ENCODE measurements at regions not wholly inside any gene's neighbourhood (a gene's known extent, or its start where the extent isn't known, plus 50 kb on each side); places are given as distances from the start of the nearest gene placed in this dataset.

DNA sequence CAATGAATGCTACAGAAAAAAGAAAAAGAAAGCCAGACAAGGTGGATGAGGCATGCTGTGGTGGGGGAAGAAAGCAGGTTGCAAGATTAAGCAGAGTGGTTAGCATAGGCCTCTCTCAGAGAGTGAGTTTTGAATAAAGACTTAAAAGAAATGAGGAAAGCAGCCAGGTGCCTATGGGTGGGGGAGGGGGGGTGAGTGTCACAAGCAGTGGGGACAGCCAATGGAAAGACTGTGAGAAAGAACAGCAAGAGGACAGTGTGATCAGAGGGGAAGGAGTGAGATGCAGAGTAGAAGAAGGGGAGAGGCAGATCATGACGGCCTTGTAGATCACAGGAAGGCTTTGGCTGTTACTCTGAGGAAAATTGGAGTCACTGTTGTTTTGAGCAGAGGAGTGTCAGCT is 162.5 kb downstream of the SOX3 start:
- no peak for DNase-seq
- H3K36me3 ChIP-seq, result no peaks in the 10 kb centered on the region
- TF ChIP-seq, protein P1, sequence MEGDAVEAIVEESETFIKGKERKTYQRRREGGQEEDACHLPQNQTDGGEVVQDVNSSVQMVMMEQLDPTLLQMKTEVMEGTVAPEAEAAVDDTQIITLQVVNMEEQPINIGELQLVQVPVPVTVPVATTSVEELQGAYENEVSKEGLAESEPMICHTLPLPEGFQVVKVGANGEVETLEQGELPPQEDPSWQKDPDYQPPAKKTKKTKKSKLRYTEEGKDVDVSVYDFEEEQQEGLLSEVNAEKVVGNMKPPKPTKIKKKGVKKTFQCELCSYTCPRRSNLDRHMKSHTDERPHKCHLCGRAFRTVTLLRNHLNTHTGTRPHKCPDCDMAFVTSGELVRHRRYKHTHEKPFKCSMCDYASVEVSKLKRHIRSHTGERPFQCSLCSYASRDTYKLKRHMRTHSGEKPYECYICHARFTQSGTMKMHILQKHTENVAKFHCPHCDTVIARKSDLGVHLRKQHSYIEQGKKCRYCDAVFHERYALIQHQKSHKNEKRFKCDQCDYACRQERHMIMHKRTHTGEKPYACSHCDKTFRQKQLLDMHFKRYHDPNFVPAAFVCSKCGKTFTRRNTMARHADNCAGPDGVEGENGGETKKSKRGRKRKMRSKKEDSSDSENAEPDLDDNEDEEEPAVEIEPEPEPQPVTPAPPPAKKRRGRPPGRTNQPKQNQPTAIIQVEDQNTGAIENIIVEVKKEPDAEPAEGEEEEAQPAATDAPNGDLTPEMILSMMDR (IDR thresholded peaks at IDR 0.05; ENCODE audit: low read depth, low read length), result no peak
- H3K27me3 ChIP-seq (ENCODE audit: insufficient read depth, low read depth, severe bottlenecking), result peaks cover 25% of the 10 kb centered on the region
- no peak overlapping the region for H3K27ac ChIP-seq
- no peaks in the 10 kb centered on the region for H3K9me3 ChIP-seq (ENCODE audit: severe bottlenecking)
- no peak overlapping the region for H3K4me3 ChIP-seq (ENCODE audit: low read depth, low read length)

DNA sequence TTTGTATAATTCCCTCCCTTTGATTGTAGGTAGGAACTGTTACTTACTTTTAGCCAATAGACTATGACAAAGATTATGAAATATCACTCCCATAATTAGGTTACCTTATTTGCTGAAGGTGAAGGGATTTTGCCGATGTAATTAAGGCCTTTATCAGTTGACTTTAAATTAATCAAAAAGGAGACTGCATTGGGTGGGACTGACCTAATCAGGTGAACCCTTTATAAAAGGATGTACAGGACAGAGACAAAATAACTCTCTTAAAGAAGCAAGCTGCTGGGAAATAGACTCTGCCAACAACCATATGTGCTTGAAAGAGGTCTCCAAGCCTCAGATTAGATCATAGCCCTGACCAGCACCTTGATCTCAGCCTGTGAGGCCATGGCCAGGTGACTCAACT is 167.6 kb downstream of the SOX3 start:
- no peak for DNase-seq
- Histone ChIP-seq H3K36me3 (no peaks in the 10 kb centered on the region), H3K27me3 (ENCODE audit: insufficient read depth, low read depth, severe bottlenecking) (peaks cover 19% of the 10 kb centered on the region), H3K9me3 (ENCODE audit: severe bottlenecking) (no peaks in the 10 kb centered on the region), H3K4me3 (ENCODE audit: low read depth, low read length) (no peak overlapping the region), H3K27ac (no peak overlapping the region)
- TF ChIP-seq, protein P1 (IDR thresholded peaks at IDR 0.05; ENCODE audit: low read depth, low read length), result no peak

DNA sequence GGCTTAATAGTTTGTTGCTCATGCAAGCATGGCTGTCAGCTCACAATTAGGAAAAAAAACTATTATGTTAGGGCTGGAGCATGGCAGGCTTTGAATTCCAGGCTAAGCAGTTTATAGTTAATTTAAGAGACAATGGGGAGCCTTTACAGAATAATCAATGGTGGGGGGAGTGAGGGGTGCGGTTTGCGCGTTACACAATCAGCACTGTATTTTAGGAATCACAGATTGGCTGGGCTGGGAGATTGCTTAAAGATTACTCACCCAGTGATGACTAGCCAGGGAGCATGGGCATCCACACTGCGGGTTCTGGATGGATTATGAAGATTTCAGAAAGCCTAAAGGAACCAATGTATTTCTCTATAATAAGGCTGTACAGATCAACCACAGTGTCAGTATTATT is 186.6 kb downstream of the SOX3 start:
- Histone ChIP-seq H3K4me3 (ENCODE audit: low read depth, low read length) (no peak overlapping the region), H3K36me3 (no peaks in the 10 kb centered on the region), H3K9me3 (ENCODE audit: severe bottlenecking) (no peaks in the 10 kb centered on the region), H3K27me3 (ENCODE audit: insufficient read depth, low read depth, severe bottlenecking) (peaks cover 2% of the 10 kb centered on the region), H3K27ac (no peak overlapping the region)
- no peak for DNase-seq
- TF ChIP-seq, protein P1 (IDR thresholded peaks at IDR 0.05; ENCODE audit: low read depth, low read length), result no peak

DNA sequence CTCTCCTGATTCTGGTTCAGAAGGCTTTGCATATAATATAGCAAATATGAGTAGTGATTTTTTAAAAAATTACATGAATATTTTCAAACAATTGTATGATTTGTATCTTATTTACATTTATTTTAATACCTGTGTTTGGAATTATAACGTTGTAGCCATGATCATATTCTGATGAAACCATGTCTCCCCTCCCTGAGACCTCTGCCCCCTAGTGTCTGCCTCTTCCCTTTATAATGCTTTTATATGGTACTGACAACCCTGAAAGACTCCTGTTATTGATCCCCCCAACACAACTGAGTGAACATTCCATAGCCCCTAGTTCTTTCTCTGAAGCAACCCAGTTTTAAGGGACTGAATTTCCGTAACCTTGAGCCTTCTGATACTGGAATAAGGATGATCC is 187.4 kb downstream of the SOX3 start:
- DNase-seq, result no peak
- H3K9me3 ChIP-seq (ENCODE audit: severe bottlenecking), result no peaks in the 10 kb centered on the region
- no peak overlapping the region for H3K4me3 ChIP-seq (ENCODE audit: low read depth, low read length)
- H3K36me3 ChIP-seq, result no peaks in the 10 kb centered on the region
- peaks cover 2% of the 10 kb centered on the region for H3K27me3 ChIP-seq (ENCODE audit: insufficient read depth, low read depth, severe bottlenecking)
- TF ChIP-seq, protein P1 (IDR thresholded peaks at IDR 0.05; ENCODE audit: low read depth, low read length), result no peak
- H3K27ac ChIP-seq, result no peak overlapping the region

DNA sequence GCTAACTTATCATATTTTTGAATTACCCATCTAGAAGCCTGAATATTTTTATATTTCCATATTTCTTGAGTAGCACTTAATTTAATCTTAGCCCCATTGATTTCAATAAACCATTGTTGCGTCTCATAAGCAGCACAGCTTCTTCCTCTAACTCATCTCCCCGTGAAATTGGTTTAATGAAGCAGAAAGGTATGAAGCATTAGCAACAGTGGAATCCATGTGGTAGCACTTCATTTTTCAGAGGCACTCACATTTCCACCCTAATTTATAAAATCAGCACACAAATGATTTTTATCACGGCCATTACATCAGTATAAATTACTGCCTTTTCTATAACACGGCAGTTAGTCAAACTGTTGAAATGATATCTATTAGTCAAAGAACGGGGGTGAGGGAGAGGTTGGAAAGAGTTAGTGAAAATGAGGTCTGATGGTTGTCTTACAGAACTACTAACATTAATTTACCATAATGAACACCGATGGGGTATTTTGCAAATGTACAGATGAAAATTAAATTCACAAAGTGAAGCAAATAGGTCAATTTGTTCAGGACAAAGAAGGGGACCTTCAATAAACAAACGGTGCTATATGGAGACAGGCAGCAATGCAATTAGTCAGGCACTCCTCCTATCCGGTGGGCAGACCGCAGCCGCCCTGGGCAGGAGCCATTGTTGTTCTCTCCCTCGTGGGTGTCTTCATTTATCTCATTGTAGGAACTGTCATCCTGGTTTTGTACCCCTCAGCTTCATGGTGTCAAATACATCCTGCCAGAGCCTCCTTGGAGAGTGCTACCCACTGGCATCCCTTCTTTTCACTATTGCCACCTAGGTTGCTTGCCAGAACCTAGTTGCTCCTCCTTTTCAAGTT is 205.7 kb downstream of the SOX3 start:
- no peak overlapping the region for H3K4me3 ChIP-seq (ENCODE audit: low read depth, low read length)
- no peaks in the 10 kb centered on the region for H3K36me3 ChIP-seq
- H3K27ac ChIP-seq, result no peak overlapping the region
- H3K9me3 ChIP-seq (ENCODE audit: severe bottlenecking), result no peaks in the 10 kb centered on the region
- TF ChIP-seq, protein P1 (IDR thresholded peaks at IDR 0.05; ENCODE audit: low read depth, low read length), result no peak
- H3K27me3 ChIP-seq (ENCODE audit: insufficient read depth, low read depth, severe bottlenecking), result peaks cover 11% of the 10 kb centered on the region
- no peak for DNase-seq

DNA sequence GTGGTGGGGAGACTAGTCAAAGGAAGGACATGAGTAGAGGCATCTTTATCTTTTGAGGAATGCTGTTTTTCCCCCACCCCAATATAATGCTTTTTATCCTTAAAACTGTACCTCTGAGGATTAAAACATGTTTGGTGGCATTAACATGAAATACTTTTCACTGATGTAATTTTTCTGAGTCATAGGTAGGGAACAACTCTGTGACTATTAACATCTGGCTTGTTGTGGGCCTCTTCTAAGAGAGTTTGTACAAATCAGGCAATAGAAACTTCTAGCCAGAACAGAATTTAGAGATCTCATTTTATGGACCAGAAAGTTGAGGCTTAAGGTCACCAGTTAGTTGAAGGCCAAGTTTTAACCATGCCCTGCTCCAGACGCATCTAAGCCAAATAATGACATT is 207.6 kb downstream of the SOX3 start:
- TF ChIP-seq, protein P1 (IDR thresholded peaks at IDR 0.05; ENCODE audit: low read depth, low read length), result no peak
- Histone ChIP-seq H3K27ac (no peak overlapping the region), H3K27me3 (ENCODE audit: insufficient read depth, low read depth, severe bottlenecking) (peaks cover 14% of the 10 kb centered on the region), H3K9me3 (ENCODE audit: severe bottlenecking) (no peaks in the 10 kb centered on the region), H3K36me3 (no peaks in the 10 kb centered on the region), H3K4me3 (ENCODE audit: low read depth, low read length) (no peak overlapping the region)
- DNase-seq, result no peak

Data from WERI-Rb-1 (cell line).